G401 (cell line): ENCODE measurements at regions not wholly inside any gene's neighbourhood (a gene's known extent, or its start where the extent isn't known, plus 50 kb on each side); places are given as distances from the start of the nearest gene placed in this dataset.

Experiments
- DNase-seq: peaks from one replicate; pipeline ENCODE4 v3.0.0-alpha.2; 2015; ENCODE audit warnings: low spot score
- in situ Hi-C: cut with HindIII; loops from 2 replicates; pipeline ENCODE4 v1.10.0; 2016; ENCODE audit warnings: low sequenced_read_pairs, mixed read lengths

DNA sequence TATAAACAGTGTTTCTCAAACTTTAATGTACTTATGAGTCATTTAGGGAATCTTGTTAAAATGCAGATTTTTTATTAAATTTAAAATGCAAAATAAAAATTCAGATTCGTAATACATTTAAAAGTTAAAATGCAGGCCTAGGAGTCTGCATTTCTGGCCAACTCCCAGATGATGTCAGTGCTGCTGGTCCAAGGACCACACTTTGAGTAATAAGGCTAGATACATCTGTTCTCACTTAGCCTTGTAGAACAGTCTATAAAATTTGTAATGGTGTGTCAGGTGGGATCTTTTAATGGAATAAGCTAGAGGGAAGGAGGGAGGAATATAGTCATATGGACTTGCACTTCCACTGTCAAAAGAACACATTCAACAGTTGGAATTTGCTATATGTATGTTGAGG lies 295.6 kb upstream of the BMP2 start:
- in situ Hi-C loops = no loop called here
- no peak for DNase-seq

DNA sequence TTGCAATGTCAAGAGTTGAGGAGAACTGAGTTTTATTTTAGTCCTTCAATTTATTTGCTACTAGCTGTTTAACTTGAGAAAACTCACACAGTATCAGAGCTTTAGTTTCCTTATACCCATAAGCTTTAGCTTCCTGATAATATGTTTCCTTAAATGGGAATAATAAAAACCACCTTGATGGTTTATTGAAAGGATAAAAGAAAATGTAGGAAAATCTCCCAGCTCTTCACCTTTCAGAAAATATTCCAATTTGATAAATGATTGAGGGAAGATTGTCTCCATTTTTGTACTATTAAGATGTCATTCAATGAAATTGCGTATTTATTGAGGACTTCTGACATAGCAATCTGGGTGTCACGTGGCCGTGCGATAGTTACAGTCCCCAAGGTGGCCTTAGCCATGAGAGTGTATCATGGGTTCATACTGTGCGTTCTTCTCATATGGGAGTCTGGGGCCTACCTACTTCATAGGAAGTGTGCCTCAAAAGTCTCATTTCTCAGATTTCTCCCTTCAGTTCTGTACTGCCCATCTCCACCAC lies 296.3 kb upstream of the BMP2 start:
- in situ Hi-C loops = no loop called here
- no peak for DNase-seq

DNA sequence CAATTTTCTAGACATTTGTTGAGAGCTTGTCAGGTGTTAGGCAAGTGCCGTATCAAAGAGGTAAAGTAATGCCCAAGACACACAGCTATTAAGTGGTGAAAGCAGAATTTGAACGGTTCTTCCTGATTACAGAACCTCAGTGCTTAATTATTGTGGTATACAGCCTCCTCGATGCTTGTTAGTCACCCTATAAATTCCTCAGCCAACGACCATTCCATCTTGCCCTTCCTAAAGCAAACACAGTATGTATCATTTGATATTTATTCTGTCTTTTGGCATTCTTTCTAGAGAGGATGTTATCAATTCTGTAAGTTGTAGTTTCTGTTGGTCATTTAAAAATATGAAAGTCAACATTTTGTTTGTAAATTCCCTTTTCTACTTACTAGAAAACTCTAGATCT lies 297.8 kb upstream of the BMP2 start:
- no peak for DNase-seq
- in situ Hi-C loops = no loop called here

DNA sequence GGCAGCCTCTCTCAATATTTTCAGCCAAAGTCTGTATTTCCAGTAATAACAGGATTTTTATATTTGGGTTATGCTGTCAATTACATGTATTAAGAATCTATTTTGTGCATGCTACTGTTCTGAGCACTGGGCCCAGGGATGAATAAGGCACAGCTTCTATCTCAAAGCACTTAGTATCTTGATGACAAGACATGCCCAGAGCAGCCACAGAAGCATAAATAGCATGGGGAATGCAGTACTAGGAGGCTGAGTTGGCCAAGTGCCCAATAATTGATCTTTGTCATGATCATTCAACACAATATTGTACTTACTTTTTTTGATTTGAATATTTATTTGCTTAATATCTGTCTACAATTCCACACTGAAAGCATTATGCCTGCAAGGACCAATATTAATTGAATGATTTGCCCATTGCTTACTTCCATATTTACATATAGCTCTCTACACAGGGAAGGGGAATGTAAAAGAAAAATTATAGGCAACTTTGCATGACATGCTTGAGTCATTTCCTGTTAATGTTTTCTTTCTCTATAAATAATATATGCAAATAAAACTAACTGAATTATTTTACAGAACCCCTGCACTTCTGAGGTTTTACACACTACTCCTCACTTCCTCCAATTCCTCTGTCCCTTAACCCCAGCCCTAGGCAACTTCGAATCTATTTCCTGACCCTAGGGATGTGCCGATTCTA lies 298.9 kb upstream of the BMP2 start:
- in situ Hi-C loops = no loop called here
- no peak for DNase-seq

DNA sequence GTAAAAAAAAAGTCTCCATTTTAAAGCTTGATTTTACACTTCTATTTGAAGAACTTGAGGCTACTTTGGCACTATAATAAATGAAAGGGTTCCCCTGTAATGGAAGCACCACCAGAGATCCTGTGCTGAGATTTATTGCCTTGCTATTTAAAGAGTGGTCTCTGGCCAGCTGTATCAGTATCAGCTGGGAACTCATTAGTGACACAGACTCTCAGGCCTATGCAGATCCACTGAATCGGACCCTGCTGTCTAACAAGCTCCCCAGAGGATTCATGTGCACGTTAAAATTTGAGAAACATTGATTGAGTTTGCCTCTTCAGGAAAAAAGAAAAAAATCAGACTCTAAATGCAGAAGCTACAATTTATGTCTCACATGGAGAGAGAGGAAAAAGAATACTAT lies 299.9 kb upstream of the BMP2 start:
- no peak for DNase-seq
- in situ Hi-C loops = no loop called here

DNA sequence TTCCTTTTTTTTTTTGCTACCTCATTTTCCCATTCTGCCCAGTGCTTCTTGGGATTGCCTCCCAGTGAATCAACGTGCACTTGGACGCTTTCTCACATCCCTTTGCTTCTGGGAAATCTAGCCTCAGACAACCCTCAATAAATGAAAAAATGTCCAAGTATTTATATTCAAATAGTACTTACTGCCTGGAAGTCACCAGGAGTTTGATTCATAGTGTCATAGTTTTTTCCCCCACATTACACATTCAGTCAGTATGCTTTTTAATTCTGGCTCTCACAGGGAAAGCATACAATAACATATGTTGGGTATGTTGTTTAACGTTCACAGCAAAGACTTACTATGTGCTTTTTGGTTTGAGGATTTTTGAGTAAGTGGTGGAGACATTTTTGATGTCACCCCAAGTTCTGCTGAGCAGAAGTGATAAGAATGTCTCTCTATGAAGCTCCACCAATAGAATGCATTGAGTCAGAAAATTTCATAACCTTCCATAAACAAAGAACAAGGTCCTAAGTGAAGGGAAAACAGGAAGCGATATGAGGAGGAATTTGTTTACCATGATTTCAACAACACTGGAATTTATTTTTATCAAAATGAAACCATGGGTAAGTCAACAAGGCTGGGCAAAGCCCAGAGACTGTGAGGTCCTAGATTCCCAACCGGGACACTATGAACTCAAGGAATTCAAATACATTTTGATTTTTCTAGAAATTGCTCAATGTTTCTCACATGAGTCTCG lies 301.2 kb upstream of the BMP2 start:
- in situ Hi-C loops = no loop called here
- DNase-seq = no peak

DNA sequence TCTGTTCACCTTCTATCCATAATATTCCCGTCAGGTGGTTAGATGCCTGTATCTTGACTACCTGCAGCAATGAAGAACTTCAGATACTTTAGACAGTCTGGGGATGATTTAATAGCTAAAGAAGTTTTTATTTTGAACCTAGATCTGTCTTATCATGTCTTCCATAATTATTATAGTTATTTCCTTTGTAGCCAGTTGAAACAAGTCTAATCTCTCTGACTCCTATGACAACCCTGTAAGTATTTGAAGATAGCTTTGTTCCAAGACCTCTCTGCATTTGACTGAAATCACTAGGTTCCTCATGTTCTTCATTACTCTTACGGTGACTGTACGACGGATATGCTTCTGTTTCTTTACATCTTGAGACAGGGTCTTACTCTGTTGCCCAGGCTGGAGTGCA lies 316.6 kb upstream of the BMP2 start:
- in situ Hi-C loops = no loop called here
- no peak for DNase-seq

DNA sequence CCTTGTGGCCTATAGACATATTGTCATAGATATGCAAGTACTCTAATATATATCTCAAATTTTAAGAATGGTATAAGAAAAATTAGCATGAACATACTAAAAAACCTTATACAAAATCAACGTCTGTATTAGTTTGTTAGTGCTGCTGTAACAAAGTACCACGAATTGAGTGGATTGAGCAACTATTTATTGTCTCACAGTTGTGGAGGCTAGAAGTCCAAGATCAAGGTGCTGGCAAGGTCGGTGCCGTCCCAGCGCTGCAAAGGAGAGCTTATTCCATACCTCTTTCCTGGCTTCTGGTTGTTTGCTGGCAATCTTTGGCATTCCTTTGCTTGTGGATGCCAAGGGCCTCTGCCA lies 317.6 kb upstream of the FERMT1 start:
- in situ Hi-C loops = no loop called here

DNA sequence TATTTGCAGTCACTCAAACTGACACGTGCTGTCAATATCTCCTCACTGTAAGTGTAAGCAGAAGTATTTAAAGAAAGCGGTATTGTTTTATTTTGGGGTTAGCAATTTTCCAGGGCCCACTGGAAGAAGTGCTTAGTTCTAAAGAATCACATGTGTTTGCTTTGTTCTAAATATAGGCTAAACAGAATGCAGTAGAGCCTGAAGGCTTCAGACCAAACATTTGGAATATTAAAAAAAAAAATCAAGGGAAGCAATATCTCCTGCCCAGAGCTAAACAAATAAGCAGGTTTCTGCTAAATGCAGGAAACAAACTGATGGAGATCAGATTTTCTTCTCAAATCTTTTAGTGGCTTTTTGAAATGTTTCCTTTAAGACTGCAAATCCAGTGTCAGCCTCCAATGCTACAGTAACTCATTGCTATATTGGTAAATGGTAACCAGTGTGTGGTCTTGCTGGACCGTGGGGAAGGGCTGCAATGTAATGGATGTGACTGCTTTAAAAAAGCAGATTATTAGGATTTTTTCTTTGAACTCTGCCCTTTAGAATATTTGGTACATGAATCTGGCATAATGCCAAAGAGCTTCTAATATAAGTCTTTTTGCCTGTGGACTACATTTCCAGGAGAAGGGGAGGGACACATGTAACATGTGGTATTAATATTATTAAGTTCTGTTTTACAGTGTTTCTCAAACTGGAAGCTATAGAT lies 317.1 kb upstream of the FERMT1 start:
- no peak for DNase-seq
- in situ Hi-C loops = no loop called here

More for the DNA sequence above, 317.6 kb upstream of the FERMT1 start:
- no peak for DNase-seq

DNA sequence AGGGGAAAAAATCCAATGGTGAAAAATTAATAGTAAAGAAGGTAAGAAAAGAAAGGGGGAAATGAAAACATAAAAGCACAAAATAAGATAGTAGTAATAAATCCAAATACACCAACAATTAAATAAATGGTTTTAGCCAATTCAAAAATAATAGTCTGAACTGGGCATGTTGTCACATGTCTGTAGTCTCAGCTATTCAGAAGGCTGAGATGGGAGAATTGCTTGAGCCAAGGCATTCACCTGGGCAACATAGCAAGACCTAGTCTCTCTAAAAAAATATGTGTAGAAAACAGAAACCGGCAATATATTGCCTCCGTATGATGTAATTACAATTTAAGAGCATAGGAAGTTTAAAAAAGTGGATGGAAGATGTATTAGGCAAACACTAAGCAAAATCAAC lies 311.3 kb upstream of the FERMT1 start:
- DNase-seq = no peak
- in situ Hi-C loops = no loop called here

DNA sequence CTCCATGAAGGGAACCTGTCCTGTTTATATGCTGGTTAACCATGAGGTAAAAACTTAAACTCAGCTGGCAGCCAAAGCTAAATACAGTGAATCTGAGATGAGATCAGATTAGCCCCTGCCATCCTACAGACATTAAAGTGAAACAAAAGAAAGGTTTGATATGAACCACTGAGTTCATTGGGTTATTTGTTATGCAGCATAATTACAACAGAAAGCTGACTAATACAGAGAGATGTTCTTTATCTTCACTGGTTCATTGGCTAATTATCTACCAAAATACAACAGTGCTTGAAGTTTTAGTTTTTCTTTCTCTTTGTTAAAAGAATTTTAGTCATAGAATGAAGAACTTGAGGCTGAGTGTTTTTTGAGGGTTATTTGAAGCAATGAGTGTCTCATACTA lies 307.6 kb upstream of the FERMT1 start:
- in situ Hi-C loops = no loop called here
- no peak for DNase-seq

DNA sequence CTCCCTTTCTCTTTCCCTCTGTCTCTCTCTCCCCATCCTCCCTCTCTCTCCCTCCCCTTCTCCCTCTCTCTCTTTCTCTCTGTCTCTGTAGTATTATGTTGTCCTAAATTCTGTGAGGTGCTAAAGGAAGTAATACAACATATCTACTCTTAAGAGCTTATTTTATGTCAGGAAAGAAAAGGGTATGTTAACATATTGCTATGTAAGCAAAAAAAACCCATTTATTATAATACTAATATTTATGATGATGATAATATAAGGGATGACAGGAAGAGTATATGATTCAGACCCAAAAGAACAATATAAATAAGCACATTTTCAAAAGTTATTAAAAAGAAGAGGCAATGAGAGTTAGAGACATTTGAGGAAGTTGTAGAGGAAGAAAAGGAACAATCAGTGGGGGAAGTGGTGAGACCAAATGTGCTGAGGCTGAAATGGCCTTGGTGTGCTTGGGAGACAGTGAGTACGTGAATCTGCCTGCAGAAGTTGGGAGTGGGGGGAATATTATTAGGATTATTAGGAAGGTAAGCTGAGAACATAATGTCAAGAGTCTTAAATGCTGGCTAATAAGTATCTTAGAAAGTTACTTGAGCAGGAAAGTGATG lies 303.6 kb upstream of the FERMT1 start:
- in situ Hi-C loops = no loop called here
- DNase-seq = no peak

DNA sequence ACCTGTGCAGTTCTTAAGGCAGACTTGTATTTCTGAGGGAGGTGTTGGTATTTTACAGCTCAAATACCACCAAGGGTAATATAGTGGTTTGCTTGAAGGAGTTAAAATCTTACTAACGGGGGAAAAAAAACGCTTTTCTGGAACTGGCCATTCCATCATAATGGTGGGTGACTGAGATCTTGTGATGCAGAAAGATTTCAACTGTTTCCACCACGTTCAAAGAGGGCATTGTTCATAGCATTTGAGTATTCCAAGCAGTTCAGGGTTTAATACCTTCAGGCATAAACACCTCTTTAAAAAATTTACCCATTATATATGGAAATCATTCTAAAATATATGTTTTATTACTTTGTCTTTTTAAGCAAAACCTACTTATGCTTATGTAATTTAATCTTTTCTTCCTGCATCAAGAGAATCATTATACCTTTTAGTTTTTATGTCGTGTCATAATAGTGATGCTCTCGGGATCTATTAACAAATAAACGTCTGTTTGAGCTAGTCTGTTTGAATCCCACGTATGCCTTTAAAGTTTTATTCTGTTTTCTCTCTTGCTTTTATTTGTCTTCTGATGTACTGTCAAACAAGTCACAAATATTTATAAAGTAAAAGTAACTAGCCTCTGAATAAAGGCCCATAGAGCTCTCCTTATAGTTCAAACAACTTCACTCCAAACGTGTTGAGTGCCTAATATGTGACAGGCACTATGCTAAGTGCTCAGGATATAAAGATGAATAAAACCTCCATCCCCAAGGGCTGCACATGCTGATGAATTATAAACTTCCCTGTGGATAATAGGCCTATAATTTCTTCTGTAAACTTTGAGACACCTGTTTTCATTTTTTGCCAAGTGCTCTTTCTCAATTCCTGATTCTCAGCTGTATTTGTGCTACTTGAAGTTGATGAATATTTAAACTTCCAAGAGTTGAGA lies 298.8 kb upstream of the FERMT1 start:
- DNase-seq = no peak
- in situ Hi-C loops = no loop called here

DNA sequence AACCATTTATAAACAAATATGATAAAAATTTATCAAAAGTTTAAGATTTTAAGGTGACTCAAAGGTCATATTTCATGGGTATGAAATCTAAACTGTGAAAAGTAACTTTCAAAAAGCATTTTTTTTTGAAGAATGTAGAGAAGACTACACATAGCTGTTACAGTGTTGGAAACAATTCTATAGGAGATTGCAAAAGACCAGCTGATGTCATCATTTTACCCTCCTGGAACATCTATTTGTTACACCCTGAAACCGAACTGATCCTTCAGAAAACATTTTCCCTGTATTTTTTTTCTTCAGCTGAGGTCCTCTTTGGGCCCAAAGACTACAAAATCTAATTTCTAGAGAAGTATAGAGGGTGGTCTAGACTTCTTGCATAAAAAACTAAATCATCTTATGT lies 297.5 kb upstream of the FERMT1 start:
- no peak for DNase-seq
- in situ Hi-C loops = no loop called here

DNA sequence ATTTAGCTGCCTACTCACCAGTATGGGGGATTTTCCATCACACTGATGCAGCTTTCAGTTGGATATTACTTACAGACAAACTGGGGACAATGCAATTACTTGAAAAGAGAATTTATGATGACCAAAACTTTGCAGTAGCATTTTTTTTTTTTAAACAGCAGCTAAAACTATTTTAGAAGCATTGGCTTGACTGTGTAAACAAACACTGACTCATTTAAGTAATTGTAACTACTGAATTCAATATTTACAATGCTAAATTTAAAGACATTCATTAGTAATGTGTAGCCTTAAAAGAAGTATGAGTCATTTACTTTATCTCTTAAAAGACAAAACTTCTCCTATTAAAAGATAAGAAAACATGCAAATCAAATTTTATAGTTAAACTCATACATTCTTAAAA lies 295.9 kb upstream of the FERMT1 start:
- in situ Hi-C loops = no loop called here

DNA sequence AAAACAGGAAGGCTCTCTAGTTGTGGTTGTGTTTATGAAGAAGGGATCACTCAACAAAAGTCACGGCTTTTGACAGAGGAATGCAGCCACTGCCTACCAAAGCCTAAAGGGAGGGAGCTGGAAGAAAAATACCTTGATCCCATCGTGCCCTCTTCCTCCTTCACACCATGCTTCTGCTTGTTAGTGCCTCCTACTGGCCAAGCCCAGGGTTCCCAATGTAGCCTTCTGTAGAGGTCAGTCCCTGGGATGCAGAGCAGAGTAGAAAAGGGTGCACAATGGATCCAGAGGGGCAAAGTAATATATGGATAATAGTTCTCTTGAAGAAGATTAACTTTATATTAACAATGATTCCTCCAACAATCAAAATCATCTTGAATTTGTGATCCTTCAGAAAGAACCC lies 293.5 kb upstream of the FERMT1 start:
- in situ Hi-C loops = no loop called here
- no peak for DNase-seq

More for the DNA sequence above, 295.9 kb upstream of the FERMT1 start:
- no peak for DNase-seq

DNA sequence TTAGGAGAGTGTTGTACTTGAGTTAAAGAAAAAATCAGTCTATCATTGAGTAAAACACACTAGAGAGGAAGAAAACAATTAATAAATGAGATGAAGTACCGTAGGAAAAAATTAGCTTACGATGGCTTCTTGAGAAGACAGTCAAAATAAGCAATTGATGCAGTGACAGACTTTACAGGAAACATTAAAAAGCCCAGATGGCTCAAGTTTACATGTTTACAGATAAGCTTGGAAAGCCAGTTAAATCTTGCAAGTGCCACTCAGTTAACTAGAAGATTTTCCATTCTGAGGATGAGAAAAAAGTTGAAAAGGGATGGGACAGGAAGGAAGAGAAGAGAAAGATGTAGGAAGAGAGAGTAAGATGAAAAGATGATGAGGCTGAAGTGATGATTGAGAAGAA lies 288.8 kb upstream of the FERMT1 start:
- in situ Hi-C loops = no loop called here

DNA sequence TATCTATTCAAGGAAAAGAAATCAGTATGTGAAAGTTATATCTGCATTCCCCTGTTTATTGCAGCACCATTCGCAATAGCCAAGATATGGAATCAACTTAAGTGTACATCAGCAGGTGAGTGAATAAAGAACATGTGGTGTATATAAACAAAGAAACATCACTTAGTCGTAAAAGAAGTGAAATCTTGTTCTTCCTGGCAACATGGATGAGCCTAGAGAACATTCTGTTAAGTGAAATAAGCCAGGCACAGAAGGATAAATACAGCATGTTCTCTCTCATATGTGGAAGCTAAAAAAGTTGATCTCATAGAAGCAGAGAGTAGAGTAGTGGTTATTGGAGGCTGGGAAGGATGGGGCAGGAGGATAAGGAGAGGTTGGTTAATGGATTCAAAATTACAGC lies 287.9 kb upstream of the FERMT1 start:
- in situ Hi-C loops = no loop called here
- no peak for DNase-seq

More for the DNA sequence above, 288.8 kb upstream of the FERMT1 start:
- no peak for DNase-seq

DNA sequence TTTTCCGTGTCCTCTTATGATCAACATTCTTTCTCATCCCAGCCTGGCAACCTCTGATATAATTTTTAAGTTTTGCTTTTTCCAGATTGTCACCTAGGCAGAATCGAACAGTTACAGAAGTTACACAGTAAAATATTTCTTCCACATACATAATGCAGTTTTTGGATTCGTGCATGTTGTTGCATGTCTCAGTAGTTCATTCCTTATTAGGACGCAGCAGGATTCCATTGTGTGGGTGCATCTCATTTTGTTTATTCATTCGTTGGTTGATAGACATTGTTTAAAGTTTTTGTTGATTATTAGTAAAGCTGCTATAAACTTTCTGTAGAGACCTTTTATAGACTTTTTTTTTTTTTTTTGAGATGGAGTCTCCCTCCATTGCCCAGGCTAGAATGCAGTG lies 284.3 kb upstream of the FERMT1 start:
- no peak for DNase-seq
- in situ Hi-C loops = no loop called here
